Lower leg skin (tissue), 3 donors: ENCODE measurements at regions not wholly inside any gene's neighbourhood (a gene's known extent, or its start where the extent isn't known, plus 50 kb on each side); places are given as distances from the start of the nearest gene placed in this dataset.

Experiments
- POLR2A ChIP-seq, 2 donors: fragments of 450-650 bp; IDR thresholded peaks; one replicate each; pipeline ENCODE4 v1.6.1; 2016 to 2017; ENCODE audit warnings: antibody characterized with exemption in 2 of 2, mild to moderate bottlenecking in 1 of 2, moderate library complexity in 1 of 2
- TF ChIP-seq, protein P1 (sequence below), 3 donors: fragments of 450-650 bp; IDR thresholded peaks; one replicate each; pipeline ENCODE4 v1.5.1; 2016; ENCODE audit warnings: antibody characterized with exemption in 3 of 3, mild to moderate bottlenecking in 3 of 3, moderate library complexity in 2 of 3

DNA sequence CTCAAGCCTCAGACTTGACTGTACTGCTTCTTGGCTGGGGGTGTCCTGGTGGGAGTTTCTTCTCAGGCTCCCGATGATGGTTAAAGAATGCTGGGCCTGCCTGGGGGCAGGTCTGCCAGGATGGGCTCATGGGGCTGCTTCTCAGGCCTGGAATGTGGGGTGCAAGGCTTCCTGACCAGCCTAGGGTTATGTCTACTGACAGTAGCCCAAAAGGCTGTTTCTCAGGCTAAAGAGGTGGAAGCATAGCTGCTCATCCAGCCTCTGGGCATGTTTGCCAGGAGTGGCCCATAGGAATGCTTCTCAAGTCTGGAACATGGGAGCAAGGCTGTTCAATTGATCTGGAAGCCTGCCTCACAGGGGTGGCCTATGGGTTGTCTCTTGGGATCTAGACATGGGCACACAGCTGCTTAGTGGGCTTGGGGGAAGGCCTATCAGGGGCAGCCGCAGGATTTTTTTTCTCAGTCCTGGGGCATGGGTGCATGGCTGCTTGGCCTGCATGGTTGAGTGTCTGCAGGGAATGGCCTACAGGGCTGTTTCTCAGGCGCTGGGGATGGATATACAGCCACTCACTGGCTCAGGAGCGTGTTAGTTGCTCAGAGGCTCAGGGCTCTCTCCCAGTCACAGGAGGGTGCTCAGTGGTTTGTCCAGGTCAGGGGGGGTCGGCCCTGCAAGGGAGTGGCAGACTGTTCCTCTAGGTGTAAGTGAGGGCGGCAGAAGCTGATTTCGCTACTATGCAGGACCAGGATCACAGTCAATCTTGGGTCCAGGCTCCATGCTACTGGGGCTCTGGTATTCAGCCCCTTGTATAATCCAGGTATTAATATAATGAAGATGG, 617.3 kb upstream of the REG3G start:
- TF ChIP-seq, protein P1, sequence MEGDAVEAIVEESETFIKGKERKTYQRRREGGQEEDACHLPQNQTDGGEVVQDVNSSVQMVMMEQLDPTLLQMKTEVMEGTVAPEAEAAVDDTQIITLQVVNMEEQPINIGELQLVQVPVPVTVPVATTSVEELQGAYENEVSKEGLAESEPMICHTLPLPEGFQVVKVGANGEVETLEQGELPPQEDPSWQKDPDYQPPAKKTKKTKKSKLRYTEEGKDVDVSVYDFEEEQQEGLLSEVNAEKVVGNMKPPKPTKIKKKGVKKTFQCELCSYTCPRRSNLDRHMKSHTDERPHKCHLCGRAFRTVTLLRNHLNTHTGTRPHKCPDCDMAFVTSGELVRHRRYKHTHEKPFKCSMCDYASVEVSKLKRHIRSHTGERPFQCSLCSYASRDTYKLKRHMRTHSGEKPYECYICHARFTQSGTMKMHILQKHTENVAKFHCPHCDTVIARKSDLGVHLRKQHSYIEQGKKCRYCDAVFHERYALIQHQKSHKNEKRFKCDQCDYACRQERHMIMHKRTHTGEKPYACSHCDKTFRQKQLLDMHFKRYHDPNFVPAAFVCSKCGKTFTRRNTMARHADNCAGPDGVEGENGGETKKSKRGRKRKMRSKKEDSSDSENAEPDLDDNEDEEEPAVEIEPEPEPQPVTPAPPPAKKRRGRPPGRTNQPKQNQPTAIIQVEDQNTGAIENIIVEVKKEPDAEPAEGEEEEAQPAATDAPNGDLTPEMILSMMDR (IDR thresholded peaks at IDR 0.05), result no peak
- TF ChIP-seq POLR2A (IDR thresholded peaks at IDR 0.05), result no peak
